Lower leg skin (tissue), 4 donors: ENCODE measurements at regions not wholly inside any gene's neighbourhood (a gene's known extent, or its start where the extent isn't known, plus 50 kb on each side); places are given as distances from the start of the nearest gene placed in this dataset.
"Not testable (repeated sequence)": the region's sequence is repeated elsewhere in the genome, so short reads cannot be mapped to it uniquely, and the experiment has no call there.

Experiments
- DNase-seq, 2 donors: peaks; one replicate each; pipeline ENCODE4 v3.0.0-alpha.2; 2019; ENCODE audit warnings: low spot score in 2 of 2
- H3K4me3 ChIP-seq: fragments of 200-600 bp; sonication (generic); 2 replicates; pipeline ENCODE4 v1.5.1; 2017; ENCODE audit warnings: mild to moderate bottlenecking, low read depth; ENCODE audit not compliant: poor library complexity, severe bottlenecking
- CTCF ChIP-seq, 3 donors: fragments of 450-650 bp; IDR thresholded peaks; one replicate each; pipeline ENCODE4 v1.5.1; 2016; ENCODE audit warnings: antibody characterized with exemption in 3 of 3, mild to moderate bottlenecking in 3 of 3, moderate library complexity in 2 of 3
- POLR2A ChIP-seq, 2 donors: fragments of 450-650 bp; IDR thresholded peaks; one replicate each; pipeline ENCODE4 v1.6.1; 2016 to 2017; ENCODE audit warnings: antibody characterized with exemption in 2 of 2, mild to moderate bottlenecking in 1 of 2, moderate library complexity in 1 of 2
- whole genome bisulfite sequencing, 2 donors: methylation state at CpG; one replicate each; pipeline ENCODE4 v1.1.5; 2018; 5-methylcytosine and 5-hydroxymethylcytosine counted together
- intact Hi-C: fragments of 100-400 bp; cut with DNase I; formaldehyde crosslinking; loops from one replicate; pipeline ENCODE4 v1.15.0; 2023; ENCODE audit warnings: low total_unique reads

- TF ChIP-seq CTCF (IDR thresholded peaks at IDR 0.05) (no peak), POLR2A (IDR thresholded peaks at IDR 0.05) (no peak)
- no peak overlapping the region for H3K4me3 ChIP-seq
- intact Hi-C loops, result no loop called here
- WGBS, 2 donors, result 90 to 96% methylated on average over 2 of the region's 2 CpGs
- DNase-seq, result no peak
Measured at GRCh38 chr11:106533046-106533445, 455.6 kb downstream of the AASDHPPT start.

GRCh38 chr11:106540001-106540400 lies 462.5 kb downstream of the AASDHPPT start:
- TF ChIP-seq POLR2A (IDR thresholded peaks at IDR 0.05), result no peak

GRCh38 chr11:106548406-106548805 lies 469.9 kb downstream of the GUCY1A2 start:
- DNase-seq, result no peak
- intact Hi-C loops, result no loop called here
- TF ChIP-seq POLR2A (IDR thresholded peaks at IDR 0.05) (no peak), CTCF (IDR thresholded peaks at IDR 0.05) (no peak)
- H3K4me3 ChIP-seq, result no peak overlapping the region
- 87 to 92% methylated on average over 2 of the region's 2 CpGs for WGBS, 2 donors

More at GRCh38 chr11:106540001-106540400, 462.5 kb downstream of the AASDHPPT start:
- intact Hi-C loops, result no loop called here
- no peak overlapping the region for H3K4me3 ChIP-seq
- 63 to 64% methylated on average over 5 of the region's 5 CpGs for WGBS, 2 donors
- no peak for DNase-seq

GRCh38 chr11:106551744-106552673 lies 466.3 kb downstream of the GUCY1A2 start:
- 83% methylated on average over 8 to 13 of the region's 13 CpGs for WGBS, 2 donors
- H3K4me3 ChIP-seq, result no peak overlapping the region
- DNase-seq, result no peak
- no peak for TF ChIP-seq POLR2A (IDR thresholded peaks at IDR 0.05)
- no peak for TF ChIP-seq CTCF (IDR thresholded peaks at IDR 0.05)
- intact Hi-C loops, result no loop called here

GRCh38 chr11:106552694-106553203 lies 465.5 kb downstream of the GUCY1A2 start:
- no peak for DNase-seq
- H3K4me3 ChIP-seq, result no peak overlapping the region
- 93 to 94% methylated on average over 6 of the region's 6 CpGs for WGBS, 2 donors
- intact Hi-C loops, result no loop called here
- TF ChIP-seq CTCF (IDR thresholded peaks at IDR 0.05), result no peak
- TF ChIP-seq POLR2A (IDR thresholded peaks at IDR 0.05), result no peak

GRCh38 chr11:106553304-106553703 lies 465.0 kb downstream of the GUCY1A2 start:
- 89 to 95% methylated on average over 6 of the region's 6 CpGs for WGBS, 2 donors
- intact Hi-C loops, result no loop called here
- TF ChIP-seq POLR2A (IDR thresholded peaks at IDR 0.05), result no peak
- TF ChIP-seq CTCF (IDR thresholded peaks at IDR 0.05), result no peak
- no peak overlapping the region for H3K4me3 ChIP-seq
- no peak for DNase-seq

GRCh38 chr11:106555566-106556250 lies 462.6 kb downstream of the GUCY1A2 start:
- WGBS, 2 donors, result 89% methylated on average over 13 of the region's 13 CpGs
- intact Hi-C loops, result not testable (repeated sequence)

More at GRCh38 chr11:106555566-106556250, 462.6 kb downstream of the GUCY1A2 start:
- DNase-seq, H3K4me3 ChIP-seq: not testable (repeated sequence)
